GM21528 (cell line): ENCODE measurements at regions not wholly inside any gene's neighbourhood (a gene's known extent, or its start where the extent isn't known, plus 50 kb on each side); places are given as distances from the start of the nearest gene placed in this dataset.
"Not testable (repeated sequence)": the region's sequence is repeated elsewhere in the genome, so short reads cannot be mapped to it uniquely, and the experiment has no call there.

ENCODE experiments used
- ATAC-seq: cut with Tn5 transposase; IDR thresholded peaks from one replicate; pipeline ENCODE4 v1.9.1; 2021; ENCODE audit warnings: mild to moderate bottlenecking, moderate library complexity; ENCODE audit not compliant: unreplicated experiment, low FRiP score

DNA sequence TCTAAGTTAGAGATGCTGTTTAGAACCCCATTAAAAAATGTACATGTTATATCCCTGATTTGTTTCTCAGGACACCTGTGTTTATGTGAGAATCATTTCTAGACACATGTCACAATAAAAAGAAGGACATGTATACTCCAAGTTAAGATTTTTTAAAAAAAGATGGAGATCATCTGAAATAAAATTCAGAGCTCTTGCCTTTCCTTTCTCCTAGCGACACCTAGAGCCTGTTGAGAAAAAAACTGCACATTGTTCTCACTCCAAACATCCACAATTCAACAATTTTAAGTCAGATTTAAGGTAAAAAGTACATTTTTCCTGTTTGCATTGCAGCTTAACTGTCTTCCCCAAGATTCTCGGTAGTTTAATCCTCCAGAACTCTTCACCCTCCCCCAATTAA lies 171.8 kb downstream of the ATP6V0E2 start:
- ATAC-seq, result not testable (repeated sequence)

DNA sequence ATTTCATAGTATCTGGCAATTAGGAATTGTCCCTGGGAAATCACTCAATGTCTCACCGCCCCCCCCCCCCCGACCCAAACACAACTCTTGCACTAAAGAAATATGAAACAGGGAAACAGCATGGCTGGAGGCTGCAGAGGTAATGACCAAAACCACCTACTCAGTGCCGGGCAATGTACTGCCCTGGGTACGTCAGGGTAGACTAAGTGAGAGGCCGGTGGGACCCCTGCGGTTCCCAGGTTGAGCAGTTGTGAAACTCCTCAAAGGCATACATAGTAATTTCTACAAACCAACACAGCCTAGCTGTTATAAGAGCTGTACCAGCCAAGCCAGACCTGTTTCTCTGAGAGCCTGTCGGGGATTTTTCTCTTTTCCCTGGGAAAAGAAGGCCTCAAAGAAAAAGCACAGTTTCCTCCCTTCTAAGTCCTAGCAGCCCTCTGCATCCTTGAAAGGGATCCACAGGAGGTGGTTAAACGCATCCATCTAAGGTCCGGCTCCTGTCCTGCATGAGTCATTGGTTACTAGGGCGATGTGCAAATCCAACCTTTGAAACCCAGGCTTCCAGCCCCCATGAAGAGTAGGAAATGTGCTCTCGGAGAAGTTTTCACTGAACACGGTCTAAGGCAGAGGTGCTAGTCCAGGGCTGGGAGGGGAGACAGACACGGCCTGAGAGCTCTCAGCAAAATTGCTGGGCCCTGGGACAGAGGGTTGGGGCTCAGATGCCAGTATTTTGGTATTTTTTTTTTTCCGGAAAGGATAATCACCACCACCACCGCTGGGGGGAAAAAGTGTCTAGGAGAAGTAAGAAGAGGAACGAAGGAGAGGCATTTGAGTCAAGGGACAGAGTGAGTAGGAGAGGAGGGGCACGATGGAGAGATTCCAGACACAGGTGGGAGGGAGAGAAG lies 172.8 kb downstream of the ATP6V0E2 start:
- not testable (repeated sequence) for ATAC-seq

DNA sequence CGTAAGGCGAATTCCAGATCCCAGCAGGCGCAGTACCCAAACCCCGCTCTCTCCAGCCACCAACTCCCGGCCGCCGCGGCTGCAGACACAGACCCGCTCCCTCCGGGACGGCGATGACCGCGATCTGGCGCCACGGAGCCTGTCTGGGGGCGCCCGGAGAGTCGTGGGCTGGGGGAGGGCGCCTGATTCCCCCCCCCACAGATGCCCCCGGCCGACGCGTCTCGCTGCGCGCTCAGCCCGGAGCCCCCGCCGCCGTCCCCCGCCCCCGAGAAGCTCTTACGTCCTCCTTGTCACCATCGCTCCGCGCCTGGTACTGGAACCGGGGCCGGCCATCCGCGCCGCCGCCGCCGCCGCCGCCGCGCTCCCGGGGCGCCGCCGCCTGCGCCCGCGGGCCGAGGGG lies 173.6 kb downstream of the ATP6V0E2 start:
- not testable (repeated sequence) for ATAC-seq

DNA sequence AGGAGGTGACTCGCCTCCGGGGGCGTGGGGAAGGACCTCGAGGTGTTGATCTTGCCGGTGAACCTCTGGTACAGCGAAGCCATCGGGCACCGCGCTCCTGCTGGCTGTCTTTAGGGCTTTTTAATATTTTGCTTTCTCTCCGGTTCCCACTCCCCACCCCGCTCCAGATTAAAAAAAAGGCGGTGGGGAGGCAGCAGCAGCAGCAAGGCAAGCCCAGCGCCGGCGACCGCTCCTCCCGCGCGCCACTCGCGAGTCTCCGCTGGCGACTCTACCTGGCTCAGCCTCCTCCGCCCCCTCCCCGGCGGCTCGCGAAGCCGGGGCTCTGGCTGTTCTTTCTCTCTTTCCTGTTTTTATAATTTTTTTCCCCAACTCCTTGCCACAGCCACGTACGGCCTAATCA lies 174.0 kb downstream of the ATP6V0E2 start:
- not testable (repeated sequence) for ATAC-seq

DNA sequence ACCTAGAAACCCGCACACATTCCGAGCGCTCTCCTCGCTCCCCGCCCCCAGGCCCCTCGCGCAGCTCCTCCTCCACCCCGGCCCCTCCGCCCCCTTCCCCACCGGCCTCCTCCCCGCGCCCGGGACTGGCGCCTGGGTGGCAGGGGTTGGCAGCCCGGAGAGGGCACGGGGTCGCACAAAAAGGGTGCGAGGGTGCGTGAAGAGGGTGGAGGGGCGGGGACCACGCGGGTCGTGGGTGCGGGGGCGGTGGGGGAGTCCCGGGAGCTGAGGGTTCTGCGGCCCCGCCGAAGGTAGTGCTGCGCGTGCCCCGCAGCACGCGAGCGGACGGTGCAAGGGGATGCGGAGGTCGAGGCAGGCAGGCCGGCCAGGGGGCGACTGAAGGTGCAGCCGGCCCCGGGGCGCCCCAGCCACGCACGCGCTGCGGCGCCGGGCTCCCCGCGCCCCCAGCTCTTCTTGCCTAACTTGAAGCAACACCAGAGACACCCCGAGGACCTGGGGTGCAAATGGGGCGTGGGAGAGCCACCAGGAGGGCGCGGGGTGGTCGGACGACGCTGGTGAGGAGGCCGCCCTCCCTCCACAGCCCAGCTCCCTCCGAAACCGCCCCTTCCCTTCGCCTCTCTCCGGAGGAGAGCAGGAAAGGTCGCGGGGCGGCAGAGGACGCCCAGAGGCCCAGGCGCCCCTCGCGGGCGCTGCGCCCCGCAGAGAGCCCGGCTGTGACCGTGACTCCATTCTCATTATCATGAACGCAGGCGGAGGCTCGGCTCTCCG lies 174.7 kb downstream of the ATP6V0E2 start:
- not testable (repeated sequence) for ATAC-seq

DNA sequence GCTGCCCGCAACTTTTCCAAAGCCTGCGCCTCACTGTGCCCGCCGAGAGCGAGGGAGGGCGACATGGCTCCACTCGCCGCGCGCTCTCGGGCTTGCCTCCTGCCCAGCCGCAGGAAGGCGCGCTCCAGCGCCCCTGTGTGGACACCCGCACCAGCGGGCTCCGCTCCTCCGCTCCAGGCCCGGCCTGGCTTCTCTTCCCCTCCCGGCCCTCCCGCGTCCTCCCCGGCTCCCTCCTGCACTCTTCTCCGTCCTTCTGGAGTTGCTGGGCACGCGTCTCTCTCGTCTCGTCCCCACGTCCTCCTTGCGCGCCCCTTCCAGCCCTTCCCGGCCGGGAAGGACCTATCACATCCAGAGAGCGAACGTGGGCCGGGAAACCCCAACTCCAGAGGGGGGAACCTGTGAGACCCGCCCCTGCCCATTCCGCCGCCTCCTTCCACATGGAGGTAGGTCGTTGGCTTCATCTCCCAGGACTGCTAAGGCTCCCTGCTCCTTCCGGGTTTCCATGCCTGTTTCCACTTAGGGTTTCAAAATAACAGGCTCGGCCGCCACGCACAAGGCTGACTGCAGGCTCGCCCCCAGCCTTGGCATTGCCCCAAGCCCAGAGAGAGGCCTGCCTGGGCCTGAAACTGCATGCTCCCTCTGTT lies 175.4 kb downstream of the ATP6V0E2 start:
- not testable (repeated sequence) for ATAC-seq

DNA sequence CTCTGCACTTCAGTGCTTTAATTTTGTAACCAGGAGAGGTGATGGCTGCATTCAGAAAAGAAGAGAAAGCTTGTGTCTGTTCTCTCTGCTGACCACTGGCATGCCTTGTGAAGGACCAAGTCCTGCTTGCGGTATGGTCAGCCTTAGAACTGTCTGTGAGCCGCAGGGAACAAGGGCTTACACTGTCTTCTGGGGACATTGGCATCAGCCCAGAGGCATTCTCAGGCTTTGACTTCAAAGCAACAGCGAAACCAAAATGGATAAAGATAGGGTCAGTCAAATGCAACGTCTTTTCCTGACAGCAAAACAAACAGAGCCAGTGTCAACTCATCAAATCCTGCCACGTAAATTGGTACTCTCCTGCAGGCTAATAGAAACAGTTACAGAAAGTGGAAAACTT lies 179.6 kb downstream of the ATP6V0E2 start:
- ATAC-seq, result not testable (repeated sequence)

DNA sequence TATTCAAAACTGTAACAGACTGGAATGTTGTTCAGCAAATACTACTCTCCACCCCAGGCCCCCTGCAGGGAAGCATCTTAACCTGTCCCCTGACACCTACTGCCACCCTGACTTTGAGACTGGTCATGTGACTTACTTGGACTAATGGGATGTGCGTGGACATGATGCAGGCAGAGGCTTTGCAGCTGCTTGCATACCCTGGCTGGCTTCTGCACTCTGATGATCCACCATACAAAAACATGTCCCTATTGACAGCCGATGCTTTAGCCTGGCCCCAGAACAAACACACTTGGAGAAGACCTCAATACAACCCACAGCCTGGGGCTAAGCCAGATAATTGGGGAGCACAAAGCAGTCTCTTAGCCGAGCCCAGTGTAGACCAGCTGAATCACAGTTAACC lies 180.5 kb downstream of the ATP6V0E2 start:
- ATAC-seq, result not testable (repeated sequence)

DNA sequence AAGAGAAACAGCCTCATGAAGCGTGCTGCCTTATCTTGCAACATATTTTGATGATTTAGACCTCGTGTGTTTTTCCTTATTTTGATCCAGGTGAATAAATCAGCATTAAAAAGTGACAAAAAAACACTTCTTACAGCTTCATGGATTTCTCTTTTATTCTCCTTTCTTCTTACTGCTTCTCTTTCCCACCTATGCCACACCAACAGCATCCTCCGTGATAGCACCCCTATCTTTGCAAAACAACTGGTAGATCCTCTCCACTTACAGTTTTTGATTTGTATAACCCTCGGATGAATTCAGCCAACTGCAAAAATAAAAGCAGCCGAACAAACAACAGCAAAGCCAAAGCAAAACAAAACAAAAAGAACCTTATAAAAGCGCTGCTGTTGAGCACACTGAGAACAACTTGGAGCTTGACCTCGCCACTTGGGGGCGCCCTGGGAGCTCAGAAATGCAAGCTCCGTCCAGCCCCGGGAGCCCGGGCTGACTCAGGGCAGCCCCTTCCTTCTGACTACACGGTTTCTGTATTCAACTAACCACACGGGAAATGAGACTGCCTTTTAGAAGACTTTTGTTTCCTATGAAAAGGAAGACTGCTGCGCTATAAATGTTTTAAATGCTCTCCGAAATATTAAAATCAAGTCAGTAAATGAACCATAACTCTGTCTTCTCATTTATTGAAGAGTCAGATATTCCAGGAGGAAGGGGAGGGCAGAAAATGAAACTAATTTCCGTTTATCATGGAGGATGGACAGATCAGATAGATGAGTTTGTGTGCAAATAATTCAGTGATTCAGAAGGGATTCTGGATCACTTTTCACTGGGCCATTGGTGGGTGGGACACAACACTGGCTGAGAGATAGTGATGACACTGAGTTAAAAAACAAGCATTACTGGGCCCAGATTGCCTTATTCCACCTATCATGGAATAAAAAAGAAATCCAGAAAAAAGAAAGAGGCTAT lies 186.8 kb downstream of the ATP6V0E2 start:
- ATAC-seq, result peak; percentile 84

DNA sequence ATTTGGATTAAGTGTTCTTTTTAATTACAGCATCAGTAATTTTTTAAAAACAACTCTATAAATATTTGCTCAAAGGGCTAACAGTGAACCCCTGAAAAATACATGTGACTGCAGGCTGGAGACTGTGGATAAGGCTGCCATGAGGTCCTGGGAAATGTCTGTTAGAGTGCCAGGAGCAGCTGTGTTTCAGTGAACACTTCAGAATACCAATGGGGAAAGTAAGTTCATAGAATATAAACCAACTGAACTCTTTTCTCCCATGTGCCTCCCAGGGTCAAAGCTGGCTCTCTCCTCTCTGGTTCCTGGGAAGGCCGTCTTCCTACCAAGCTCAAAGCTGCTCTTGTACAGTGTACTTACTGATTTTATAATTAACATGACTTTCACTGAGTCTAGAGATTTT lies 189.4 kb downstream of the ATP6V0E2 start:
- not testable (repeated sequence) for ATAC-seq

DNA sequence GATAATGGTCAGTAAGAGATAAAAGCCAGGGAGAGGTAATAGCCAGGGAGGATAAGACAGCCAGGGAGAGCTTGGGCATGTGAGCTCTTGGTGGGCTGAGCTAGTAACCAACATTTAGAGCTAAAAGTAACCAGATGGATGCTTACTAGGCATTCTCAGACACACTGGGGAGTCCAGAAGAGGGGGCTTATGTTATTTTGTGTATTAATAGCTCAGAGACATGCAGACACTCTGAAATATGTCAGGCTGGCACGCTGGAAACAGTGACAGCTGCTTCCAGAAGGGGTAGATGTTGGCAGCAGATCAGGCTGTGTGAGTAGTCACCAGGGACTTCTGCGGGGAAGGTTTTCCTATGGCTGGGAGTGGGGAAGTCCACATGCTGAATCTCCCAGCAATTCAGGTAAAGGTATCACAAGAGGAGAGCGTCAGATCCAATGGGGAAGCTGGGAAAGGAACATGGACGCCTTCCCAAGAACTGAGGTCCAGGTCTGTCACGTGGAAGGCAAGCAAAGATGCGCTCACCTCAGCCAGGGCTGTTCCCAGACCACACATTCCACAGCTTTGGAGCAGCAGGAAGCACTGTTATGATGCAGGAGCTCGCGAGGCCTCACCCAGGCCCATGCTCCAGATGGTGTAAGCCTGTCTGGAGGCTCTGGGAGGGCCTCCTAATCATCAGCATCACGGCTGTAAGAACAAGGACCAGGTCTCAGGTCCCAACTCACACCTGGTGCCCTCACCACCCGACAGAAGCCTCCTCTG lies 196.0 kb downstream of the ATP6V0E2 start:
- not testable (repeated sequence) for ATAC-seq

DNA sequence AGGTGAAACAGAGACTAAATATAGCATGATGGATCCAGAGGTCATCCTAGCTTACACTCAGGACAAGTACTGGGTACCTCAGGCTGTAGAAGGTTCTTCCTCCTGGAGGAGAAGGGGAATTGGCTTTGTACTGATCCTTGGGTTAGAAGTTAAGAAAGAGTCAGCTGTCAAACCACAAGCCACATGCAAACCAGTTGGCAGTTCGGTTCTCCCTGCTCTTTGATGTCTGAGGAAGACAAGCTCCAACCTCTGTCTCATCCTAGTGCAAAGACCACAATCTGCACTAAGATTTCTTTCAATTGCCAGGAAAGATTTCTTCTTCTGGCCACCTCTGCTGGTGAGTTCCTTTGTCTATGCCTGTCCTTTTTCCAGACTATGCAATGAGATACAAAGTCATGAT lies 203.8 kb downstream of the ATP6V0E2 start:
- ATAC-seq, result not testable (repeated sequence)

DNA sequence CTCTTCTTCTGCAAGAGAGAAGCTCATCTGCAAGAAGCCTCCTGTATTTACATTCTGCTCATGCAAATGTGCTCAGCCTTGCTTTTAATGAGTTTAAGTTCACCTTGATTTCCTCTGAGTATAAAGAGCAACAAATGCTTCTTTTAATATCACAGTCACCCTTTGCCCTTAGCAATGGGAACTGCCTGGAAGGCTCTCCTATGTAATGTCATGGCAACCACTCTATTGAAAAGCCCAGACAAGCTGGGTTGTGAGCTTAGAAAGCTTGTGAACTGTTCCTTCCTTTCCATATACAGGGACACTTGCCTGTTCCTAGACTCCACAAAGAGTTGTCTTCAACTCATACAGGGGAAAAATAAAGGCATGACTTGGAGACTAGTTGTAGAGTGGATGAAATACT lies 208.1 kb downstream of the ATP6V0E2 start:
- not testable (repeated sequence) for ATAC-seq

DNA sequence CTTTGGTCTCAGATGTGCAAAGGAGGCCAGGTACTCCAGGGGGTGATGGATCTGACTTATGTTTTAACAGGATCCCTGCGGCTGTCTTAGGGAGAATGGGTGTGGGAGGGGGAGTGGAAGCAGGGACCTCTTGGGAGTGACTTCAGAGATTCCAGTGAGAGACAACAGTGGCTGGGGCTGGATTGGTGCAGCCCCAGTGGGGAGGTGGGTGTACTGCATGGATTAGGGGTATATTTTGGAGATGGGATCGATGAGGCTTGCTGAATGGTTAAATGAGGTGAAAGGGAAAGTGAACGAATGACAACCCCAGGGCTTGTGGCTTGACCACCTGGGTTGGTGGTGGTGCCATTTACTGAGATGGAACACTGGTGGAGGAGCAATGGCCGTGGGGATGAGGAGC lies 211.0 kb downstream of the ATP6V0E2 start:
- ATAC-seq, result not testable (repeated sequence)

DNA sequence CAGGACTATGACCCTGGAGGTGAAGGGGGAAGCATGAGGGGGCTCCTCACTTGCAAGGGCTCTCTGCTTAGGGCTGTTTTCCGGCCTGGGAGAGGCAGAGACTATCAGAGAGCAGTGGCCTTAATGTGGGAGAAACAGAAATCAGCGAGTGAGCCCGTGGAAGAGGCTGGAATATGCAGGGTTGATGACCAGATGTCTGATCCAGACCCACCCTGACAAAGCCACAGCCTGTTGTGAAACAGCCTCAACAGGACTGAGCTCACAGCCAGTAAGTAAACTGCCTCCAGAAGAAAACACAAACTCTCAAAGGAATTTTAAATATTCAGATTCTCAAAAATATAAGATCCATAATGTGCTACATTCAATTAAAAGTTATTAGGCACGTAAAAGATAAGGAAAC lies 213.7 kb downstream of the ATP6V0E2 start:
- not testable (repeated sequence) for ATAC-seq

DNA sequence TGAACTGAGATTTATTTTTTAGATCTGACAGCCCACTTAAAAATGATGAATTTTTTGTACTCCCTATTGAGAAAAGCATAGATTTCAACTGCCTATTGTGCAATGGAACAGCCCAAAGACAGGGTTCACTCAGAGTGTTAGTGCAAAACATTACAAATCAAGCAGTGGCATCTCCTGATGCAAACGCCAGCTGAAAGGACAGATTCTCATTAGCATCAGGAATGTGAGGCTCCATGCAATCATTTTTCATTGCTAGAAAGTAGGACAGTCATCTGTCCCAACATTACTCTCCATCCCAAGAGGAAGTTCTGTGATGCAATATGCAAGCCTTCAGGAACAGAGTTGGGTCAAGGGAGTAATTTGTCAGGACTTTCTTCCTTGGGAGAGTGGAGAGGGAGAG lies 215.4 kb downstream of the ATP6V0E2 start:
- not testable (repeated sequence) for ATAC-seq

DNA sequence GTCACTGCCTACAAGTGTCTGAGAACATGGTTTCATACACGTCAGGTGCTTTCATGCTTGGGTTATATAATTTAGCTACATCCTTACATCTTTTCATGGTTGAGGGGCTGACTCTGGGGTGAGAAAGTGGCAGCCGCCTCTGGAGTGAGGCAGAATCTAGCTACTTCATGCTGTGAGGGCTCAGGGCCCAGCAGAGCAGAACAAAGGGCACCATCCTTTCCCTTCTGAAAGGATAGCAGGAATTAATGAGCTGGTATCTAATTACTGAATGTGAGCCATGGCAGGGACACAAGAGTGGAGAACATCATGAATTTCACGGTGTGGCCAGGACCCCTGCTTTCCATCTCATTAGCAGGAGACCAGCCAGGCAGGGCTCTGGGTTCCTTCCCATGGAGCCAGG lies 217.0 kb downstream of the ATP6V0E2 start:
- not testable (repeated sequence) for ATAC-seq

DNA sequence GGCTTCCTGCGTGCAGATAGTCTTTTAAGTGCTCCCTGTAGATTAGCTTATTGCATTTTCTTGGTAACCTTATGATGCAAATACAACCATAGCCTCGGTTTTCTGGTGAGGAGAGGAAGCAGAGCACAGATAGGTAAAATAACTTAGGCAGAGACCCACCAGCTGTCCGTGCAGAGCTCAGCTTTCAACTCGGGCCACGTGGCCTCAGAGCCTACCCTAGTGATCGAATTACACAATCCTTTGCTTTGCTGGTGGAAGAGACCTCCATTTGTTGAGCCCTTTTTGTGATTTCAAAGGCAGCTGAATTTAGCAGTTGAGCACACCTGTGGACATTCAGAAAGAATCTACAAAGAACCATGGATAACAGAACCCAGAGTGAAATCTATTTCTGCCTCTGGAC lies 220.1 kb downstream of the ATP6V0E2 start:
- ATAC-seq, result not testable (repeated sequence)
